GM12878 (cell line): ENCODE measurements at regions not wholly inside any gene's neighbourhood (a gene's known extent, or its start where the extent isn't known, plus 50 kb on each side); places are given as distances from the start of the nearest gene placed in this dataset.

Experiments used
- ATAC-seq: fragments of 200-7000 bp; cut with Tn5 transposase; 3 replicates; pipeline ENCODE4 v1.9.1; 2020; ENCODE audit warnings: mild to moderate bottlenecking, moderate library complexity
- BruUV-seq: library from RNA; stranded (reverse); fragments of 400-500 nt; replicated peaks from 2 replicates; lab custom pipeline; 2021; lab: Mats Ljungman, UMichigan
- CTCF ChIA-PET: fragments of 300-600 bp; sonication (Branson Sonifier 250); formaldehyde crosslinking; extraction: SDS; loops from one replicate; lab custom pipeline; 2021; ENCODE audit warnings: inconsistent platforms; lab: Yijun Ruan, JAX
- POLR2A ChIA-PET: fragments of 350-600 bp; formaldehyde crosslinking; extraction: SDS; loops from one replicate; lab custom pipeline; 2021; ENCODE audit warnings: inconsistent platforms; lab: Charles Lee
- RAD21 ChIA-PET: fragments of 300-600 bp; sonication (Branson Sonifier 250); formaldehyde crosslinking; loops from one replicate; lab custom pipeline; 2023; ENCODE audit warnings: antibody characterized with exemption; ENCODE audit not compliant: unreplicated experiment; lab: Charles Lee
- SMC1A ChIA-PET: fragments of 300-600 bp; sonication (Branson Sonifier 250); formaldehyde crosslinking; loops from one replicate; lab custom pipeline; 2023; ENCODE audit not compliant: unreplicated experiment, uncharacterized antibody; lab: Charles Lee
- DNase-seq: peaks from one replicate; pipeline ENCODE4 v3.0.0-alpha.2; 2011; ENCODE audit warnings: low read depth, low spot score
- FAIRE-seq: peaks from 3 replicates; lab custom pipeline; 2011; peaks lifted over from hg19 to GRCh38; lab: Jason Lieb, UNC
- H2AFZ ChIP-seq: 2 replicates; pipeline ENCODE4 v1.6.0; 2011; ENCODE audit warnings: low read depth, low read length, control low read depth; ENCODE audit not compliant: control insufficient read depth
- H3K27ac ChIP-seq: 2 replicates; pipeline ENCODE4 v1.5.1; 2011; ENCODE audit warnings: control low read depth; ENCODE audit not compliant: control insufficient read depth, insufficient read depth
- H3K27me3 ChIP-seq, 2 experiments: replicated peaks in 1 of 2; 2 replicates each; pipeline versions ENCODE4 v1.6.0 to v1.6.1; 2011; ENCODE audit warnings: low read length in 1 of 2; ENCODE audit not compliant: control insufficient read depth in 2 of 2, insufficient read depth in 2 of 2
- H3K36me3 ChIP-seq, 2 experiments: 2 replicates each; pipeline ENCODE4 v1.5.1; 2011; ENCODE audit warnings: low read length in 1 of 2; ENCODE audit not compliant: control insufficient read depth in 2 of 2, insufficient read depth in 2 of 2
- H3K4me1 ChIP-seq: 2 replicates; pipeline ENCODE4 v1.6.1; 2011; ENCODE audit warnings: mild to moderate bottlenecking, low read length, moderate library complexity, mixed read lengths; ENCODE audit not compliant: control insufficient read depth, insufficient read depth
- H3K4me2 ChIP-seq: 2 replicates; pipeline ENCODE4 v1.6.0; 2011; ENCODE audit warnings: control low read depth; ENCODE audit not compliant: control insufficient read depth, insufficient read depth
- H3K4me3 ChIP-seq: fragments of 200-600 bp; sonication (generic); 2 replicates; pipeline ENCODE4 v1.5.1; 2016
- H3K79me2 ChIP-seq: 2 replicates; pipeline ENCODE4 v1.6.0; 2011; ENCODE audit warnings: low read length; ENCODE audit not compliant: control insufficient read depth, insufficient read depth
- H3K9ac ChIP-seq: 2 replicates; pipeline ENCODE4 v1.8.0; 2011; ENCODE audit warnings: low read length, control low read depth, mixed read lengths; ENCODE audit not compliant: control insufficient read depth, insufficient read depth
- H3K9me3 ChIP-seq: replicated peaks from 3 replicates; pipeline ENCODE4 v1.5.1; 2011; ENCODE audit warnings: mild to moderate bottlenecking, low read length; ENCODE audit not compliant: control insufficient read depth, insufficient read depth
- H4K20me1 ChIP-seq: 2 replicates; pipeline ENCODE4 v1.6.0; 2011; ENCODE audit not compliant: control insufficient read depth, insufficient read depth
- BHLHE40 ChIP-seq, 2 experiments: fragments of 450-650 bp in 1 of 2; IDR thresholded peaks; 2 replicates each; pipeline ENCODE4 v1.6.1; 2011 to 2017; ENCODE audit warnings: low read depth in 2 of 2, borderline replicate concordance in 1 of 2, improper control_type of control experiment in 1 of 2, low read length in 1 of 2, mild to moderate bottlenecking in 1 of 2
- DPF2 ChIP-seq: fragments of 450-650 bp; IDR thresholded peaks from 2 replicates; pipeline ENCODE4 v1.6.1; 2017; ENCODE audit warnings: mild to moderate bottlenecking
- GATAD2B ChIP-seq: fragments of 450-650 bp; conservative IDR thresholded peaks from 2 replicates; pipeline ENCODE4 v1.6.1; 2017; ENCODE audit warnings: low read depth, mild to moderate bottlenecking, moderate library complexity
- IRF4 ChIP-seq: IDR thresholded peaks from 2 replicates; pipeline ENCODE4 v1.6.1; 2011; ENCODE audit warnings: low read depth, low read length
- MEF2B ChIP-seq: fragments of 450-650 bp; IDR thresholded peaks from 2 replicates; pipeline ENCODE4 v1.6.1; 2018; ENCODE audit warnings: mild to moderate bottlenecking, moderate library complexity; ENCODE audit not compliant: partially characterized antibody, poor library complexity, severe bottlenecking
- MTA2 ChIP-seq: fragments of 450-650 bp; IDR thresholded peaks from 2 replicates; pipeline ENCODE4 v1.6.1; 2016; ENCODE audit warnings: low read depth, mild to moderate bottlenecking, moderate library complexity
- NFIC ChIP-seq: IDR thresholded peaks from 2 replicates; pipeline ENCODE4 v1.6.1; 2012; ENCODE audit warnings: low read depth, mild to moderate bottlenecking, inconsistent platforms, low read length, moderate library complexity
- NFYA ChIP-seq: IDR thresholded peaks from 2 replicates; pipeline ENCODE4 v1.6.1; 2011; ENCODE audit warnings: low read depth, mild to moderate bottlenecking, low read length, improper control_type of control experiment, borderline replicate concordance
- SMARCA5 ChIP-seq: fragments of 450-650 bp; IDR thresholded peaks from 2 replicates; pipeline ENCODE4 v1.6.1; 2017; ENCODE audit warnings: mild to moderate bottlenecking
- SMC3 ChIP-seq: IDR thresholded peaks from 2 replicates; pipeline ENCODE4 v1.6.1; 2011; ENCODE audit warnings: low read length, improper control_type of control experiment, borderline replicate concordance
- TARDBP ChIP-seq: IDR thresholded peaks from 2 replicates; pipeline ENCODE4 v1.6.1; 2016; ENCODE audit warnings: borderline replicate concordance
- ZNF622 ChIP-seq: fragments of 450-650 bp; IDR thresholded peaks from 2 replicates; pipeline ENCODE4 v1.6.1; 2017; ENCODE audit warnings: mild to moderate bottlenecking, inconsistent platforms
- WGBS: methylation state at CpG from one replicate; pipeline ENCODE4 v1.1.6; 2016; ENCODE audit warnings: low lambda C conversion rate; ENCODE audit not compliant: insufficient replicate concordance, insufficient coverage; ENCODE audit errors: missing lambda C conversion rate; 5-methylcytosine and 5-hydroxymethylcytosine counted together
- in situ Hi-C: fragments of 300-500 bp; cut with MboI; formaldehyde crosslinking; loops from 9 replicates; pipeline ENCODE4 v1.14.3; 2018; ENCODE audit warnings: mixed read lengths
- intact Hi-C: fragments of 100-400 bp; cut with micrococcal nuclease; formaldehyde crosslinking; loops from one replicate; pipeline ENCODE4 v1.14.2; 2022; ENCODE audit not compliant: unreplicated experiment
- TF ChIP-seq, protein P1 (sequence below): IDR thresholded peaks from 2 replicates; pipeline ENCODE4 v1.6.1; 2012; ENCODE audit warnings: low read length, inconsistent platforms
- TF ChIP-seq, protein P2 (sequence below): IDR thresholded peaks from 2 replicates; pipeline ENCODE4 v1.6.1; 2011; ENCODE audit warnings: low read depth, mild to moderate bottlenecking, low read length, moderate library complexity, borderline replicate concordance; ENCODE audit errors: extremely low read depth

DNA sequence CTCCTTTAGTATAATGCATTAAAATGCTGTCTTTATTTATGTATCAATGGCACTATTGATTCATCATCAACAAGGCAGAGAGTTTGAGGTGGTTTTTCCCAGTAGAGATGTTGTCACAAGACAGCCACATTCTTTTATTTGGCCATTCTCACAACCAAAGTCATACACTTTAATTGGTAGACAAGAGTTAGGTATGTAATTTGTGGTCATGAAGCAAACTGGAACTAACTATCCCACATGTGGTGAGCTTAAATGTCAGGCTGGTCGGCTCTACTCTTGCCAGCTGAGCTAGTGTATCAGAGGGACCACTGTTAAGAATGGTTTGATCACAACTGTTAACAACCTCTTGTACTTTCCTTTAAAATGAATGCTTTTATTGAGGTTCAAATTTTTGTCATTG, 714.6 kb downstream of the CD109 start:
- intact Hi-C loops = loop anchor here (5.0 kb wide), 1 partner anchor 62 kb away; no protein-coding TSS in a partner anchor
- Histone ChIP-seq H2AFZ (no peak overlapping the region), H3K27ac (no peak overlapping the region), H3K4me3 (no peak overlapping the region), H3K4me1 (no peaks in the 10 kb centered on the region), H3K36me3 (no peaks in the 10 kb centered on the region), H3K9me3 (no peaks in the 10 kb centered on the region), H3K27me3 (no peaks in the 10 kb centered on the region), H3K79me2 (no peaks in the 10 kb centered on the region), H3K4me2 (no peak overlapping the region), H3K9ac (no peak overlapping the region), H4K20me1 (no peaks in the 10 kb centered on the region)
- in situ Hi-C loops = loop anchor here (10.0 kb wide), 1 partner anchor 794 kb away; the partner anchor contains the start of gene COL12A1
- ChIA-PET CTCF (interaction anchor here (1.0 to 6.4 kb wide), 5 partner anchors 36 to 799 kb away, joined by 3 to 71 read pairs (median 45); partner anchors contain the start of gene COL12A1), SMC1A (interaction anchor here (0.7 to 4.8 kb wide), 15 partner anchors 15 to 799 kb away, joined by 3 to 64 read pairs (median 4); partner anchors contain the start of gene COL12A1), POLR2A (interaction anchor here (1.0 kb wide), 1 partner anchor 72 kb away, joined by 4 read pairs; no protein-coding TSS in a partner anchor), RAD21 (interaction anchor here (1.0 to 4.8 kb wide), 7 partner anchors 36 to 799 kb away, joined by 3 to 64 read pairs (median 10); partner anchors contain the start of gene COL12A1)
- 0% methylated on average over 1 of the region's 1 CpG for WGBS
- DNase-seq (no peak), ATAC-seq (peak; percentile 84), FAIRE-seq (no peak)
- no TSS peak for BruUV-seq
- TF ChIP-seq TARDBP (no peak), MTA2 (peak; percentile 25; the same call in 1 of the 2 replicates)

DNA sequence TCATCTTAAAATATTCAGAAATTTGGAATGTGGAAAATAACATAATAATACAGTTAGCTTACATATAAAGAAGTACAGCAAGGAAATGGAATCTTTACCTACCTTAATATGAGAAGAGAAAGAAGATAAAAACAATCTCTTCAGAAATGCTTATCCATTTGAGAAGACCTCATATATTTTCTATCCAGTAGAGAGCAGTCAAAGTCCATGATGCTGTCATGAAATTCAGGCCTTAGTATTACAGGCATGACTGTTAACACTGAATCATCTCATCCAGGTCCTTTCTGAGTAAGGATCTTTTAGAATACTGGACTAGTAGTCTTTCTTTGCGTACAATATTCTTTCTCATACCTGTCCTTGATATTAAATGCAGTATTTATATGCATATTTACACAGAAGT, 713.4 kb downstream of the CD109 start:
- no TSS peak for BruUV-seq
- TF ChIP-seq SMARCA5 (peak; percentile 42; the same call in 1 of the 2 replicates), IRF4 (no peak), SMC3 (peak; percentile 70; the same call in 1 of the 2 replicates), MEF2B (no peak), DPF2 (no peak), GATAD2B (no peak), NFIC (no peak), BHLHE40 (IDR thresholded peaks at IDR 0.05; ENCODE audit: borderline replicate concordance in 1 of 2, low read depth in 2 of 2, low read length in 1 of 2) (no peak), NFYA (no peak), ZNF622 (no peak), MTA2 (no peak)
- TF ChIP-seq, protein P1, sequence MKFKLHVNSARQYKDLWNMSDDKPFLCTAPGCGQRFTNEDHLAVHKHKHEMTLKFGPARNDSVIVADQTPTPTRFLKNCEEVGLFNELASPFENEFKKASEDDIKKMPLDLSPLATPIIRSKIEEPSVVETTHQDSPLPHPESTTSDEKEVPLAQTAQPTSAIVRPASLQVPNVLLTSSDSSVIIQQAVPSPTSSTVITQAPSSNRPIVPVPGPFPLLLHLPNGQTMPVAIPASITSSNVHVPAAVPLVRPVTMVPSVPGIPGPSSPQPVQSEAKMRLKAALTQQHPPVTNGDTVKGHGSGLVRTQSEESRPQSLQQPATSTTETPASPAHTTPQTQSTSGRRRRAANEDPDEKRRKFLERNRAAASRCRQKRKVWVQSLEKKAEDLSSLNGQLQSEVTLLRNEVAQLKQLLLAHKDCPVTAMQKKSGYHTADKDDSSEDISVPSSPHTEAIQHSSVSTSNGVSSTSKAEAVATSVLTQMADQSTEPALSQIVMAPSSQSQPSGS = no peak
- TF ChIP-seq, protein P2, sequence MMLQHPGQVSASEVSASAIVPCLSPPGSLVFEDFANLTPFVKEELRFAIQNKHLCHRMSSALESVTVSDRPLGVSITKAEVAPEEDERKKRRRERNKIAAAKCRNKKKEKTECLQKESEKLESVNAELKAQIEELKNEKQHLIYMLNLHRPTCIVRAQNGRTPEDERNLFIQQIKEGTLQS = no peak

More for the DNA sequence above, 713.4 kb downstream of the CD109 start:
- intact Hi-C loops = loop anchor here (1.0 to 10.0 kb wide), 4 partner anchors 165 to 795 kb away; no protein-coding TSS in a partner anchor
- Histone ChIP-seq H4K20me1 (no peaks in the 10 kb centered on the region), H3K4me3 (no peak overlapping the region), H3K79me2 (no peaks in the 10 kb centered on the region), H3K36me3 (no peaks in the 10 kb centered on the region), H3K9me3 (no peaks in the 10 kb centered on the region), H3K27ac (no peak overlapping the region), H3K4me1 (no peaks in the 10 kb centered on the region), H2AFZ (no peak overlapping the region), H3K27me3 (no peaks in the 10 kb centered on the region), H3K9ac (no peak overlapping the region), H3K4me2 (no peak overlapping the region)
- DNase-seq (no peak), FAIRE-seq (peak; percentile 13), ATAC-seq (peak; percentile 92)
- in situ Hi-C loops = no loop called here
- WGBS = 0% methylated on average over 1 of the region's 1 CpG
- ChIA-PET POLR2A (interaction anchor here (0.9 kb wide), 1 partner anchor 800 kb away, joined by 3 read pairs; no protein-coding TSS in a partner anchor), SMC1A (interaction anchor here (0.5 to 4.8 kb wide), 29 partner anchors 9 to 800 kb away, joined by 3 to 64 read pairs (median 3); partner anchors contain the start of gene COL12A1), CTCF (interaction anchor here (0.6 to 6.4 kb wide), 21 partner anchors 11 to 801 kb away, joined by 3 to 71 read pairs (median 4); partner anchors contain the start of gene COL12A1), RAD21 (interaction anchor here (0.8 to 4.8 kb wide), 16 partner anchors 11 to 802 kb away, joined by 3 to 64 read pairs (median 4); partner anchors contain the start of gene COL12A1)
